Fibroblast of skin of left biceps (primary cell): ENCODE measurements at regions not wholly inside any gene's neighbourhood (a gene's known extent, or its start where the extent isn't known, plus 50 kb on each side); places are given as distances from the start of the nearest gene placed in this dataset.
"Not testable (repeated sequence)": the region's sequence is repeated elsewhere in the genome, so short reads cannot be mapped to it uniquely, and the experiment has no call there.

ENCODE experiments used
- DNase-seq, 2 experiments: peaks; one replicate each; pipeline ENCODE4 v3.0.0-alpha.2; 2013; ENCODE audit warnings: low read depth in 2 of 2

DNA sequence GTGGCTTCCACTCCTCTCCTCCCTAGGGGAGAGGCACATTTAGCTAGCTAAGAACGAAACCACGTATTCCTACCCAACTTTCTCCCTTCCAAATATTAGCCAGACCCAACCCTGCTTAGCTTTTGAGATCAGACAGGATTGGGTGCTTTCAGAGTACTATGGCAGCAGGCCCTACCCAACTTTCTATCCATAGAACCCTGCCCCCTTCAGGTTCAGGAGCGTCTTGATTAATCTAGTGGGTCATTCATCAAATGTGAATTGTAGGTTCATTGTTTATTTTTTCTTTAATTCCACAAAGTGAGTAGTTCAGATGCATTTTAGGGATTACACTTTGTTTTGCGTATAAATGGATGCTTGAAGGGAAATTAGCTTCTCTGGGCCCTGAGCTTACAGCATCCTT lies 188.3 kb downstream of the MIB1 start:
- DNase-seq: no peak

- no peak for DNase-seq
Measured at GRCh38 chr18:21930177-21930576, 189.6 kb downstream of the MIB1 start.

- DNase-seq: no peak
Measured at GRCh38 chr18:21933931-21934765, 193.6 kb downstream of the MIB1 start.

DNA sequence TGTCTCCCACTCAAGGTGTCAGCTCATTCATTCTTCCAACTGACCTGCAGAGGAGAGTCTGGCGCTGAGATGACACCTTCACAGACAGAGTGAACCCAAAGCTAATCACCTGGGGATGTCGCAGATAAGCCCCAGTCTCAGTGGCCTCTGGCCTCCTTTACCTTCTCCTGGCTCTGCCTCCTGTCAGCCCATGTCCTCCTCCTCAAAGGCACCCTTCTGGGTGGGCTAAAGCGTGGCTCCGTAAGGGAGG lies 194.1 kb downstream of the MIB1 start:
- DNase-seq: no peak

- no peak for DNase-seq
Measured at GRCh38 chr18:21943456-21943855, 202.9 kb downstream of the MIB1 start.

GRCh38 chr18:21949326-21950015 lies 208.9 kb downstream of the MIB1 start:
- DNase-seq: no peak

DNA sequence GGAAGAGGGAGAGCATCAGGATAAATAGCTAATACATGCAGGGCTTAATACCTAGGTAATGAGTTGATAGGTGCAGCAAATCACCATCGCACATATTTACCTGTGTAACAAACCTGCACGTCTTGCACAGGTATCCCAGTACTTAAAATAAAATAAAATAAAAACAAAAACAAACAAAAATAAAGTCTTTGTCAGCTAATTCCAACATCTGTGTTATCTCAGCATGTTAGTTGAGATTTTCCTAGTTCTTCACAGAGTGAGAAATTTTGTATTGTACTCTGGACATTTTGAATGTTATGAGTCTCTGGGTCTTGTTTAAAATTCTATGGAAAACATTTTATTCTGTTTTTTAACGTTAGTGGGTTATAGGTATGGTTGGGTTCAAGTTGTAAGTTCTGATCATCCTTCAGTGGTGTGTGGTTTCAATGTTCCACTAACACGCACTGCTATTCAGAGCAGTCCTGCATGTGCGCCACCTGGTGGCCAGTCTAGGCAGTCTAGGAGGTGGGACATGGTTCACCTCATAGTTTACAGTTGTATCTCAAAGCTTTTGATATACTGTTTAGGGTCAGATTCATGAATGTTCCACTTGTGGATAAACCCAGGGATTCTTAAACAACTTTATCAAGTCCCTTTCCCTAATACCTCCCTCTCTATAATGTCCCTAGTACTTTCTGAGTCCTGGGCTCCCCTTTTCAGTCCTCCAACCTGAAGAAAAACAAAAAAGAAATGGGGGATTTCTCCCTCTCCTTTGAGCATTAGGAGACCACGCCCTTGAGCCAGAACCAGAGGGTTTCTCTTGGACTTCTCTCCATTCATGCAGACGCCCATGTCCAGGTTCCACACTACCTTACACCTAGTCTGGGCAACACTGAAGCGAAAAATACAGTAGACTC lies 213.4 kb upstream of the GATA6 start:
- DNase-seq: peak; percentile 24 to 25

GRCh38 chr18:21958263-21958662 lies 211.1 kb upstream of the GATA6 start:
- no peak for DNase-seq

DNA sequence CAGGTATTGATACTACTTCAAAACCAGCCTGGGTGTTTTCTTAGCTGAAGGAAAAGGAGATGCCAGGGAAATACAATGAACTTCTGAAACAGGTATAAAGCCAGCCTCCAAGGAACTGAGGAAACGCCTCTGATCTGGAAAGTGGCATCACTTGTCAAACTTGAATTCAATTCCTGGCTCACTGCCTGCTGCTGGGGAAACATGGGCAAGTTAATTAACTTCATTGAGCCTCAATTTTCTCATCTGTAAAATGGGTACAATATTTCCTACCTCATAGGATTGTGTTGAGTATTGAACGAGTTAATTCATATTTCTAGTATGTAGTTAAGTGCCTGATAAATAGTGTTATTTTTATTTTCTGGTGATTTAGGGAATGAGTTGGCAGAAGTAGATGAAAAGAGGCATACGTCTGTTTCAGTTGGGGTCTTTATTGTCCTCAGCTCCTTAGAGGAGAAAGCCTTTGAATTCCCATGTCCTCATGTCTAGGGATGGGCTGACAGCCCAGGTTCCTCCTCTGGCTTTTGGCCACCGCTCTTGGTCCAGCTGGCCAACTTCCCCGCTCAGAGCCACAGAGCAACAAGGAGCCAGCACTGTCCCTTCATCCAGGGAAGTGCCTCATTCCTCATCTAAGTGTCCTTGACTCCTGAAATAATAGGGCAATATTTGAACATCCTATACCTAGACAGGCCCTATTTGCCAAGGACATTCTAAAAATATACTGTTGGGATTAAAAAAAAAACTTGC lies 210.5 kb upstream of the GATA6 start:
- DNase-seq: no peak

- peak in 1 of 2 experiments; percentile 0 for DNase-seq
Measured at GRCh38 chr18:21960189-21960588, 209.2 kb upstream of the GATA6 start.

DNA sequence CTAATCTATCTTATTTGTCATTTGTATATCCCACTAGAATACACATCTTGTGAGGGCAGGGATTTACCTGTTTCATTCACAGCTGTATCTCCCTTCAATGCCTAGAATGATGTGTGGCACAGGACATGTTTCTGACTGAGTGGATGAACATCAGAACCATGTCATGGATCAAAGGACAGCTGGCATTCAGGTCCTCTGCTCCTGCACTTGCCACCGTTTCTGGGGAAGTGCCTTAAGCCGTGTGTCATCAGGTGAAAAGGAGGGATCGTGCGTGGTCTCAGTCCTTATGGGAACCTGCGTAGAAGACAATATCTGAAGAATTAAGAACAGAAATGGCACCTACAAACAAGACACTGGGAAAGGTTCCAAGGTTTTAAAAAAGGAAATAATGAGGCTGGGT lies 206.1 kb upstream of the GATA6 start:
- no peak for DNase-seq

GRCh38 chr18:21968338-21968737 lies 201.1 kb upstream of the GATA6 start:
- DNase-seq: no peak

DNA sequence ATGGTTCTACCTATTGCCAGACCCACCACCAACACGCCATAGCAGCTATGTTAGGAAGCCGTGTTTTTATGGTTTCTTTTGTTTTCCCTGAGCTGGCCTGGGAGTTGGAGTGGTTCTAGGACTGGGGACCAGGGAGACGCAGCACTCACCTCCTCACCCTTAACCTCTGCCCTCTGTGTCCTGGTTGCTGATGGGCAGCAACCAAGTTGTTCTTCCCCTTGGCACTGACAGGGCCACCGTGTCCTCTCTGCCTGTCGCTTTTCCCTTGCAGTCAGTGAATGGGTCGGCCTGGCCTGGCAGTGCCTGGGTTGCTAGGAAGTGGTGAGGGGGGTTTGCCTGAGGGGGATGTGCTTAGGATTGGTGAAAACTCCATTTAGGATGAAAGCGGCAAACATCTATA lies 197.1 kb upstream of the GATA6 start:
- no peak for DNase-seq

GRCh38 chr18:21975954-21976353 lies 193.4 kb upstream of the GATA6 start:
- DNase-seq: not testable (repeated sequence)

DNA sequence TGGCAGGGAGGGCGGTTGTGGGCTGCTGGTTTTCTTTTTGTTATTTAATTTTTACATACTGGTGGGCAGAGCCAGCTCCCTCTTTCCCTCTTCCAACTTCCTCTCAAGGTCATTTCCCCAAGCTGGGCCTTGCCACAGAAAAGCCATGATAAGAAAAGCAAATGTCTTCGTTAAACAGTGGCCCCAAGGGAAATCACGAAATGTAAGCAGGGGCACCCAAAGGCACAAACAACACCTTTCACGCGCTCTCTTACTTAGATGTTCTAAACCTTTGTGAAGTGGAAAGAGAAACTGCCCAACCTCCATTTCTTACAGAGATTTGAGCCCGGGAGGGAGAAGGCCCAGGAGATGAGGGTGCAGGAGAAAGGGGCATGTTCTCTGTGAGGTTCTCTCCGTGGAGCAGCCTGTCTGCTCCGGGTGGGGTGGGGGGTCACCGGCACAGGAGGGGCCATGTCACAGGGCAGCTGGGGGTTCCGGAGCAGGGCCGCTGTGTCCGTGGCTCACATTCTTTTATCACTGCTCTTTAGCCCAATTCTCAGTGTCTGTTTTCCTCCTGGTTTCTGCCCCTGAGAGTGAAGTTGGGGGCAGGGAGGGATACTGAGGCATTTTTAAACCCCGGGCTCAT lies 190.7 kb upstream of the GATA6 start:
- no peak for DNase-seq

- no peak for DNase-seq
Measured at GRCh38 chr18:21979171-21979560, 190.2 kb upstream of the GATA6 start.

GRCh38 chr18:21979759-21980158 lies 189.6 kb upstream of the GATA6 start:
- DNase-seq: no peak

DNA sequence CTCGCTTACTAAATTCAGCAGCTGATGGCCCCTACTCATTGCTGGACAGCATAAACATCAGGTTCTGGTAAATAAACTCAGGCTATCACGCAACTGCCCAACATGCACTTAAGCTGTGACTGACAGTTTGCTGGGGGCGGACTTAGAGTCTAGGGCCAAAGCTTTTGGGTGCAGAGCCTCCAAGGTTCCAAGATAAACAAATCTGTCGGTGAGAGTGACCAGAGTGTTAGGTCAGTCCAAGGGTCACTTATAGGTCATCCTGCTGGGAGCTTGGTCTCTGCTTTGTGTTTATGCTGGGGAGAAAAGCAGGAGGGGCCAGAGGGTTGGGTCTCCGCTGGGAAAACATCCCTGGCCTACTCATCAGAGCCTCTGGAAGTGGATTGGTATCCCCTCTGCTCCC lies 188.6 kb upstream of the GATA6 start:
- no peak for DNase-seq

GRCh38 chr18:21981489-21981888 lies 187.9 kb upstream of the GATA6 start:
- not testable (repeated sequence) for DNase-seq

DNA sequence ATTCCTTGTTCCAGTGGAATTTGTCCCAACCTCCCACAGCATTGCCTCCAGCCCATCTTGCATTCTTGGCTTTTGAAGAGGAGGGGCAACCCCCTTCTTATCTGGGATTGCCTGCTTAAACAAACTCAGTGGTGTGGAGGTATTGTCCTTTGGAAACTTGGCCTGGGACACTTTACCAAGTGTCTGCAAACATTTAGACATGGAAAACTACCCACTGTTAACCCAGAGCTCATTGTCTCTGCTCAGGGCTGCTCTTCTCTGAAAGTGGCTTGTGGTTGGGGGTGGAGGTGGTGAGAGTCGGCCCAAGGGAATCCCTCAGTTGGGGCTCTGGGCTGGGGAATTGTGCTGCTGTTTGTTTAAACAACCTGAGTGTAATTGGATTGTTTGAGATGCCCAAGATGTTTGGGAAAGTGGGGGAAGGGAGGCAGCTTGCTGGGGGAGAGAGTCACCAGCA lies 178.3 kb upstream of the GATA6 start:
- no peak for DNase-seq

DNA sequence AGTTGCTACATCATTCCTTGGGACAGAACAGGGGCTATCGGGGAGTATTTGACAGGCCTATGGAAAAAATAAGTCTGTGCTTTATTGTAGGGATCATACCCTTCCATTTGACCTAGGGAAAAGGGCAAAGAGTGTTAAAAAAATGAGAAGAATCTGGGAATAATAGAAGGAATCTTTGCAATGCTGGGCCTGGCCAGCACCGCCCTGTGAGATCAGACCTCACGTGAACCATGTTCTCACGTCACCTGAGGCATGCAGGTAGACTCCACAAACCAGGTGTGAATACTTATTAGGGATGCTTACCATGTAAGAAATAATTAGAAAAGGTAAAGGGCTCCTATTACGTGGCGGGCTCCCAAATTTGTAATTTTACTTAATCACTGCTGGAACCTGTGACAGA lies 177.5 kb upstream of the GATA6 start:
- no peak for DNase-seq
